Astrocyte (in vitro differentiated cells and primary cell): ENCODE measurements at regions not wholly inside any gene's neighbourhood (a gene's known extent, or its start where the extent isn't known, plus 50 kb on each side); places are given as distances from the start of the nearest gene placed in this dataset.

Experiments
- DNase-seq: peaks from one replicate; pipeline ENCODE4 v3.0.0-alpha.2; 2010; ENCODE audit warnings: low read depth
- FAIRE-seq: peaks from 2 replicates; lab custom pipeline; 2011; peaks lifted over from hg19 to GRCh38; lab: Jason Lieb, UNC
- H2AFZ ChIP-seq: 2 replicates; pipeline ENCODE4 v1.6.0; 2012; ENCODE audit warnings: low read depth, low read length, inconsistent platforms
- H3K27ac ChIP-seq: 2 replicates; pipeline ENCODE4 v1.5.1; 2011; ENCODE audit warnings: low read depth, low read length, inconsistent platforms
- H3K27me3 ChIP-seq: 2 replicates; pipeline ENCODE4 v1.6.0; 2011; ENCODE audit warnings: low read length, inconsistent platforms; ENCODE audit not compliant: insufficient read depth
- H3K36me3 ChIP-seq: 2 replicates; pipeline ENCODE4 v1.5.1; 2011; ENCODE audit warnings: low read length, inconsistent platforms; ENCODE audit not compliant: insufficient read depth
- H3K4me1 ChIP-seq: 2 replicates; pipeline ENCODE4 v1.5.1; 2011; ENCODE audit warnings: low read length, inconsistent platforms; ENCODE audit not compliant: insufficient read depth
- H3K4me2 ChIP-seq: 2 replicates; pipeline ENCODE4 v1.6.0; 2012; ENCODE audit warnings: low read length, inconsistent platforms
- H3K4me3 ChIP-seq: 2 replicates; pipeline ENCODE4 v1.5.1; 2011; ENCODE audit warnings: low read depth, mild to moderate bottlenecking, low read length, inconsistent platforms; ENCODE audit not compliant: insufficient read depth
- H3K79me2 ChIP-seq: 2 replicates; pipeline ENCODE4 v1.6.0; 2012; ENCODE audit warnings: mild to moderate bottlenecking, low read length, inconsistent platforms; ENCODE audit not compliant: insufficient read depth
- H3K9ac ChIP-seq: 2 replicates; pipeline ENCODE4 v1.6.0; 2012; ENCODE audit warnings: mild to moderate bottlenecking, low read length, inconsistent platforms
- H3K9me3 ChIP-seq: 2 replicates; pipeline ENCODE4 v1.5.1; 2012; ENCODE audit warnings: low read depth, mild to moderate bottlenecking, low read length, inconsistent platforms; ENCODE audit not compliant: insufficient read depth
- H4K20me1 ChIP-seq: 2 replicates; pipeline ENCODE4 v1.6.0; 2012; ENCODE audit warnings: low read length, inconsistent platforms; ENCODE audit not compliant: insufficient read depth
- H3K27ac Mint-ChIP-seq: one replicate; pipeline ENCODE4 v1.8.0; 2021; ENCODE audit warnings: mild to moderate bottlenecking, mixed read lengths; ENCODE audit not compliant: unreplicated experiment
- H3K27me3 Mint-ChIP-seq: one replicate; pipeline ENCODE4 v1.8.0; 2021; ENCODE audit warnings: low read depth, mixed read lengths; ENCODE audit not compliant: unreplicated experiment
- H3K36me3 Mint-ChIP-seq: one replicate; pipeline ENCODE4 v1.8.0; 2021; ENCODE audit warnings: low read depth, mixed read lengths; ENCODE audit not compliant: unreplicated experiment
- H3K4me1 Mint-ChIP-seq: one replicate; pipeline ENCODE4 v1.8.0; 2021; ENCODE audit warnings: low read depth, mixed read lengths; ENCODE audit not compliant: unreplicated experiment
- H3K4me3 Mint-ChIP-seq: one replicate; pipeline ENCODE4 v1.8.0; 2021; ENCODE audit warnings: mild to moderate bottlenecking, moderate library complexity, mixed read lengths; ENCODE audit not compliant: unreplicated experiment
- H3K9me3 Mint-ChIP-seq: one replicate; pipeline ENCODE4 v1.8.0; 2021; ENCODE audit warnings: mild to moderate bottlenecking, mixed read lengths; ENCODE audit not compliant: unreplicated experiment
- EZH2 ChIP-seq: IDR thresholded peaks from 2 replicates; pipeline ENCODE4 v1.6.1; 2012; ENCODE audit warnings: mild to moderate bottlenecking, low read length, inconsistent platforms; ENCODE audit not compliant: insufficient read depth
- TF ChIP-seq, protein P1 (sequence below): IDR thresholded peaks from 2 replicates; pipeline ENCODE4 v1.5.1; 2011; ENCODE audit warnings: low read depth, mild to moderate bottlenecking, inconsistent platforms, low read length, moderate library complexity; ENCODE audit not compliant: insufficient read depth

DNA sequence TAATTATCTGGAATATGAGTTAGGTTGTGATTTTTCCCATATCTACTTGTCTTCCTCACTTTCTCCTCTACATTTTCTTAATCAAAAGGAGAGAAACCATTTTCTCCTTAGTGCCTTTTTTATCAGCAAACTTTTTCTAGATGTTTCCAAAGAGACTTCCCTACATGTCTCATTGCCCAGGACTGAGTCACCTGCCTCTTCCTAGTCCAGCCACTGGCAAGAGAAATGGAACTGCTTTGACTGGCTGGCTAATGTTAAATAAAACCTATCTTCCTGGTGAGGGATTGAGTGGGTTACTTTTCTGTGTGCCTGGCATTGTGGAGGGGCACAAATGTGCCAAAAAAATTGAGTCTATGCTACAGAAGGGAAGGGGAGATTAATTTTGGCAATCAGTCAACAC lies 52.1 kb upstream of the CD5L start:
- H3K9me3 ChIP-seq = no peaks in the 10 kb centered on the region
- H3K36me3 ChIP-seq = no peaks in the 10 kb centered on the region
- no peak overlapping the region for H3K27ac ChIP-seq
- DNase-seq = no peak
- Mint-ChIP-seq H3K4me1 (no peaks in the 10 kb centered on the region), H3K9me3 (peaks cover 5% of the 10 kb centered on the region), H3K27ac (no peak overlapping the region), H3K36me3 (no peaks in the 10 kb centered on the region), H3K4me3 (no peak overlapping the region), H3K27me3 (peaks cover 2% of the 10 kb centered on the region)
- FAIRE-seq = no peak
- H3K4me3 ChIP-seq = no peak overlapping the region
- H3K4me1 ChIP-seq = no peaks in the 10 kb centered on the region
- H3K4me2 ChIP-seq = no peak overlapping the region
- no peak overlapping the region for H3K9ac ChIP-seq
- no peak overlapping the region for H2AFZ ChIP-seq
- H4K20me1 ChIP-seq = no peaks in the 10 kb centered on the region
- H3K27me3 ChIP-seq = no peaks in the 10 kb centered on the region
- H3K79me2 ChIP-seq = no peaks in the 10 kb centered on the region
- TF ChIP-seq EZH2 = no peak
- TF ChIP-seq, protein P1, sequence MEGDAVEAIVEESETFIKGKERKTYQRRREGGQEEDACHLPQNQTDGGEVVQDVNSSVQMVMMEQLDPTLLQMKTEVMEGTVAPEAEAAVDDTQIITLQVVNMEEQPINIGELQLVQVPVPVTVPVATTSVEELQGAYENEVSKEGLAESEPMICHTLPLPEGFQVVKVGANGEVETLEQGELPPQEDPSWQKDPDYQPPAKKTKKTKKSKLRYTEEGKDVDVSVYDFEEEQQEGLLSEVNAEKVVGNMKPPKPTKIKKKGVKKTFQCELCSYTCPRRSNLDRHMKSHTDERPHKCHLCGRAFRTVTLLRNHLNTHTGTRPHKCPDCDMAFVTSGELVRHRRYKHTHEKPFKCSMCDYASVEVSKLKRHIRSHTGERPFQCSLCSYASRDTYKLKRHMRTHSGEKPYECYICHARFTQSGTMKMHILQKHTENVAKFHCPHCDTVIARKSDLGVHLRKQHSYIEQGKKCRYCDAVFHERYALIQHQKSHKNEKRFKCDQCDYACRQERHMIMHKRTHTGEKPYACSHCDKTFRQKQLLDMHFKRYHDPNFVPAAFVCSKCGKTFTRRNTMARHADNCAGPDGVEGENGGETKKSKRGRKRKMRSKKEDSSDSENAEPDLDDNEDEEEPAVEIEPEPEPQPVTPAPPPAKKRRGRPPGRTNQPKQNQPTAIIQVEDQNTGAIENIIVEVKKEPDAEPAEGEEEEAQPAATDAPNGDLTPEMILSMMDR = no peak

DNA sequence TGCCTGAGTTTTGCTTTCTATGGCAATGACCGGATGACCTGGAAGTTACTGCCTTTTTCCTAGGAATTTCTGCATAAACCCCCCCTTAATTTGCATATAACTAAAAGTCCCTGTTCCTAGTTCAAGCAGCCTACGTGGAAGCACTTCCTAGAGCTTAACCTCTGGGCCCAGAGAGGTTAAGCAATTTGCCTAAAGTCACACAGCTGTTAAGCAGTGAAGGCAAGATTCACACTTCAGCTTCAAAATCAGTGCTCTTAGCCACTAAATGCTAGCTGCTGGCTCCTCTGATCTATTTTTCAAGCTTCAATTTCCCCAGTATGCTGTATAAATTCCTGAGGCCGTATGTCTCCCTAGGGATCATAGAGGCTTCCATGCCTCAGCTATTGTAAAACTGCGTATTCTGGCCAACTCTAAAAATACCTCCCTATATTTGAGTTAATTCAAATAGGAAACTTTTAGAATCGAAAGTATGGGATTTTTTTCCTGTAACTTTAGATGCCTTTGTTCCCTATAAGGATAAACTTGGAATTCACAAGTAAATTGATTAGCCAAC lies 53.1 kb upstream of the CD5L start:
- no peak overlapping the region for H3K4me2 ChIP-seq
- no peaks in the 10 kb centered on the region for H3K4me1 ChIP-seq
- no peak overlapping the region for H3K9ac ChIP-seq
- DNase-seq (no peak), FAIRE-seq (no peak)
- no peaks in the 10 kb centered on the region for H3K27me3 ChIP-seq
- H3K27ac ChIP-seq = no peak overlapping the region
- no peak for TF ChIP-seq EZH2
- TF ChIP-seq, protein P1 = no peak
- H2AFZ ChIP-seq = no peak overlapping the region
- H3K79me2 ChIP-seq = no peaks in the 10 kb centered on the region
- Mint-ChIP-seq H3K27me3 (peaks cover 2% of the 10 kb centered on the region), H3K9me3 (peaks cover 5% of the 10 kb centered on the region), H3K36me3 (no peaks in the 10 kb centered on the region), H3K27ac (no peak overlapping the region), H3K4me1 (no peaks in the 10 kb centered on the region), H3K4me3 (no peak overlapping the region)
- no peak overlapping the region for H3K4me3 ChIP-seq
- H4K20me1 ChIP-seq = no peaks in the 10 kb centered on the region
- no peaks in the 10 kb centered on the region for H3K9me3 ChIP-seq
- H3K36me3 ChIP-seq = no peaks in the 10 kb centered on the region

DNA sequence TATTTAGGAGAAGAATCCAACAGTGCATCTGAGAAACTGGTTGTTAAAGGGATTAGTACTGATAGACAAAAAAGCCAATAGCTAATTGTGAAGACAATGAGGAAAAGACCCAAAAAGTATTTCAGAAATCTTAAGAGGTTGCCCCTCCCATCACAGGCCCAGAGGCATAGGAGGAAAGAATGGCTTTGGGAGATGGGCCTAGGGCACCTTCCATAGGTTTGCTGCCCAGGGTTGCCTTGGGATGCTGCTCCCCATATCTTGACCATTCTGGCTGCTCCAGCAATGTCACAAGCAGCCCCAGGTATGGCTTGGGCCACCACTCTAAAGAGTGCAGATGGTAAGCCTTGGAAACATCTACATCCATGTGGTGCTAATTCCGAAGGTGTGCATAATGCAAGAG lies 68.7 kb upstream of the CD5L start:
- FAIRE-seq = no peak
- Histone ChIP-seq H3K4me3 (no peak overlapping the region), H3K4me1 (no peaks in the 10 kb centered on the region), H3K36me3 (no peaks in the 10 kb centered on the region), H4K20me1 (no peaks in the 10 kb centered on the region), H3K27me3 (no peaks in the 10 kb centered on the region), H3K79me2 (no peaks in the 10 kb centered on the region), H3K4me2 (no peak overlapping the region), H2AFZ (no peak overlapping the region), H3K9me3 (no peaks in the 10 kb centered on the region), H3K9ac (no peak overlapping the region), H3K27ac (no peak overlapping the region)
- H3K9me3 Mint-ChIP-seq = peaks cover 9% of the 10 kb centered on the region
- TF ChIP-seq EZH2 = no peak
- TF ChIP-seq, protein P1 = no peak
- H3K27me3 Mint-ChIP-seq = peaks cover 9% of the 10 kb centered on the region
- H3K4me3 Mint-ChIP-seq = no peak overlapping the region
- DNase-seq = no peak
- H3K36me3 Mint-ChIP-seq = no peaks in the 10 kb centered on the region
- no peak overlapping the region for H3K27ac Mint-ChIP-seq
- no peaks in the 10 kb centered on the region for H3K4me1 Mint-ChIP-seq
